Activated CD8-positive, alpha-beta memory T cell treated with anti-CD3 and anti-CD28 coated beads, Interleukin-2, amount 10 ng/mL, durations not matched to agents 7 days and 5 days (primary cell): ENCODE measurements at regions not wholly inside any gene's neighbourhood (a gene's known extent, or its start where the extent isn't known, plus 50 kb on each side); places are given as distances from the start of the nearest gene placed in this dataset.
"Not testable (repeated sequence)": the region's sequence is repeated elsewhere in the genome, so short reads cannot be mapped to it uniquely, and the experiment has no call there.

ENCODE experiments used
- ATAC-seq: fragments of 150-1000 bp; cut with Tn5 transposase; one replicate; pipeline ENCODE4 v1.10.0; 2021; ENCODE audit warnings: moderate library complexity
- CTCF ChIA-PET: fragments of 350-600 bp; sonication (Branson Sonifier 250); formaldehyde crosslinking; loops from one replicate; lab custom pipeline; 2021; ENCODE audit warnings: antibody characterized with exemption; lab: Charles Lee
- DNase-seq: peaks from one replicate; pipeline ENCODE4 v3.0.0-alpha.2; 2020
- H3K27ac Mint-ChIP-seq: one replicate; pipeline ENCODE4 v1.8.0; 2021; ENCODE audit warnings: mild to moderate bottlenecking, mixed read lengths
- H3K27me3 Mint-ChIP-seq: one replicate; pipeline ENCODE4 v1.8.0; 2021; ENCODE audit warnings: mixed read lengths
- H3K36me3 Mint-ChIP-seq: one replicate; pipeline ENCODE4 v1.8.0; 2021; ENCODE audit warnings: mild to moderate bottlenecking, mixed read lengths
- H3K4me1 Mint-ChIP-seq: one replicate; pipeline ENCODE4 v1.8.0; 2021; ENCODE audit warnings: mixed read lengths
- H3K4me3 Mint-ChIP-seq: one replicate; pipeline ENCODE4 v1.8.0; 2021; ENCODE audit warnings: mild to moderate bottlenecking, moderate library complexity, mixed read lengths
- H3K9me3 Mint-ChIP-seq: one replicate; pipeline ENCODE4 v1.8.0; 2022; ENCODE audit warnings: low read depth, mixed read lengths

- CTCF ChIA-PET, H3K9me3 Mint-ChIP-seq, H3K4me3 Mint-ChIP-seq, H3K36me3 Mint-ChIP-seq, H3K27me3 Mint-ChIP-seq, H3K4me1 Mint-ChIP-seq, ATAC-seq, DNase-seq, H3K27ac Mint-ChIP-seq: not testable (repeated sequence)
These were observed 1352.7 kb downstream of the GATA3 start for GRCh38 chr10:9407201-9407600.

GRCh38 chr10:9416331-9416730 lies 1361.8 kb downstream of the GATA3 start:
- Mint-ChIP-seq H3K4me3 (no peak overlapping the region), H3K4me1 (no peaks in the 10 kb centered on the region), H3K9me3 (no peaks in the 10 kb centered on the region), H3K27ac (no peak overlapping the region), H3K27me3 (no peaks in the 10 kb centered on the region), H3K36me3 (no peaks in the 10 kb centered on the region)
- CTCF ChIA-PET = no interaction called here
- DNase-seq = no peak
- no peak for ATAC-seq

- no peak for DNase-seq
- Mint-ChIP-seq H3K4me3 (no peak overlapping the region), H3K27ac (no peak overlapping the region), H3K27me3 (no peaks in the 10 kb centered on the region), H3K4me1 (no peaks in the 10 kb centered on the region), H3K9me3 (no peaks in the 10 kb centered on the region), H3K36me3 (no peaks in the 10 kb centered on the region)
- CTCF ChIA-PET = no interaction called here
- ATAC-seq = no peak
These were observed 1365.3 kb downstream of the GATA3 start for GRCh38 chr10:9419757-9420156.

- H3K4me1 Mint-ChIP-seq = no peaks in the 10 kb centered on the region
- DNase-seq (no peak), ATAC-seq (no peak)
- CTCF ChIA-PET = no interaction called here
- no peak overlapping the region for H3K27ac Mint-ChIP-seq
- no peaks in the 10 kb centered on the region for H3K36me3 Mint-ChIP-seq
- no peaks in the 10 kb centered on the region for H3K27me3 Mint-ChIP-seq
- no peak overlapping the region for H3K4me3 Mint-ChIP-seq
- peaks cover 2% of the 10 kb centered on the region for H3K9me3 Mint-ChIP-seq
These were observed 1372.7 kb downstream of the GATA3 start for GRCh38 chr10:9427209-9427608.

- ATAC-seq = no peak
- Mint-ChIP-seq H3K4me3 (no peak overlapping the region), H3K27ac (no peak overlapping the region), H3K27me3 (no peaks in the 10 kb centered on the region), H3K9me3 (no peaks in the 10 kb centered on the region), H3K36me3 (no peaks in the 10 kb centered on the region), H3K4me1 (no peaks in the 10 kb centered on the region)
- CTCF ChIA-PET = no interaction called here
- DNase-seq = no peak
These were observed 1382.6 kb downstream of the GATA3 start for GRCh38 chr10:9437131-9437530.

GRCh38 chr10:9443758-9444157 lies 1389.3 kb downstream of the GATA3 start:
- CTCF ChIA-PET = no interaction called here
- Mint-ChIP-seq H3K27ac (no peak overlapping the region), H3K9me3 (no peaks in the 10 kb centered on the region), H3K4me1 (no peaks in the 10 kb centered on the region), H3K27me3 (no peaks in the 10 kb centered on the region), H3K4me3 (no peak overlapping the region), H3K36me3 (no peaks in the 10 kb centered on the region)
- ATAC-seq = no peak
- DNase-seq = no peak

GRCh38 chr10:9449530-9449929 lies 1395.0 kb downstream of the GATA3 start:
- Mint-ChIP-seq H3K4me3 (no peak overlapping the region), H3K36me3 (no peaks in the 10 kb centered on the region), H3K9me3 (peaks cover 8% of the 10 kb centered on the region), H3K4me1 (no peaks in the 10 kb centered on the region), H3K27me3 (no peaks in the 10 kb centered on the region), H3K27ac (no peak overlapping the region)
- DNase-seq (no peak), ATAC-seq (no peak)
- CTCF ChIA-PET = no interaction called here

- CTCF ChIA-PET = no interaction called here
- Mint-ChIP-seq H3K36me3 (no peaks in the 10 kb centered on the region), H3K4me3 (no peak overlapping the region), H3K4me1 (no peaks in the 10 kb centered on the region), H3K27me3 (no peaks in the 10 kb centered on the region), H3K27ac (no peak overlapping the region), H3K9me3 (peaks cover 8% of the 10 kb centered on the region)
- DNase-seq (no peak), ATAC-seq (no peak)
These were observed 1396.3 kb downstream of the GATA3 start for GRCh38 chr10:9450801-9451200.

GRCh38 chr10:9451211-9451773 lies 1396.8 kb downstream of the GATA3 start:
- ATAC-seq (no peak), DNase-seq (no peak)
- Mint-ChIP-seq H3K4me3 (no peak overlapping the region), H3K4me1 (no peaks in the 10 kb centered on the region), H3K9me3 (peaks cover 8% of the 10 kb centered on the region), H3K27ac (no peak overlapping the region), H3K36me3 (no peaks in the 10 kb centered on the region), H3K27me3 (no peaks in the 10 kb centered on the region)
- CTCF ChIA-PET = no interaction called here

- no peak for ATAC-seq
- peaks cover 8% of the 10 kb centered on the region for H3K9me3 Mint-ChIP-seq
- DNase-seq = no peak
- no peaks in the 10 kb centered on the region for H3K36me3 Mint-ChIP-seq
- no peak overlapping the region for H3K27ac Mint-ChIP-seq
- CTCF ChIA-PET = no interaction called here
- no peak overlapping the region for H3K4me3 Mint-ChIP-seq
- no peaks in the 10 kb centered on the region for H3K4me1 Mint-ChIP-seq
- no peaks in the 10 kb centered on the region for H3K27me3 Mint-ChIP-seq
These were observed 1397.6 kb downstream of the GATA3 start for GRCh38 chr10:9452056-9452455.

- DNase-seq, H3K36me3 Mint-ChIP-seq, H3K9me3 Mint-ChIP-seq, H3K4me3 Mint-ChIP-seq, ATAC-seq, CTCF ChIA-PET, H3K4me1 Mint-ChIP-seq, H3K27me3 Mint-ChIP-seq, H3K27ac Mint-ChIP-seq: not testable (repeated sequence)
These were observed 1399.4 kb downstream of the GATA3 start for GRCh38 chr10:9453871-9454270.

GRCh38 chr10:9469663-9470205 lies 1415.2 kb downstream of the GATA3 start:
- DNase-seq (no peak), ATAC-seq (no peak)
- Mint-ChIP-seq H3K27ac (no peak overlapping the region), H3K4me3 (no peak overlapping the region), H3K36me3 (no peaks in the 10 kb centered on the region), H3K9me3 (no peaks in the 10 kb centered on the region), H3K4me1 (no peaks in the 10 kb centered on the region), H3K27me3 (no peaks in the 10 kb centered on the region)
- CTCF ChIA-PET = no interaction called here

GRCh38 chr10:9470581-9470980 lies 1416.1 kb downstream of the GATA3 start:
- H3K27me3 Mint-ChIP-seq = no peaks in the 10 kb centered on the region
- H3K27ac Mint-ChIP-seq = no peak overlapping the region
- ATAC-seq = no peak
- CTCF ChIA-PET = no interaction called here
- H3K4me1 Mint-ChIP-seq = no peaks in the 10 kb centered on the region
- H3K4me3 Mint-ChIP-seq = no peak overlapping the region
- H3K9me3 Mint-ChIP-seq = no peaks in the 10 kb centered on the region
- H3K36me3 Mint-ChIP-seq = no peaks in the 10 kb centered on the region
- DNase-seq = no peak

GRCh38 chr10:9501944-9502343 lies 1447.5 kb downstream of the GATA3 start:
- no peak for DNase-seq
- CTCF ChIA-PET = no interaction called here
- no peaks in the 10 kb centered on the region for H3K27me3 Mint-ChIP-seq
- no peak for ATAC-seq
- no peaks in the 10 kb centered on the region for H3K9me3 Mint-ChIP-seq
- no peaks in the 10 kb centered on the region for H3K4me1 Mint-ChIP-seq
- H3K36me3 Mint-ChIP-seq = no peaks in the 10 kb centered on the region
- no peak overlapping the region for H3K4me3 Mint-ChIP-seq
- no peak overlapping the region for H3K27ac Mint-ChIP-seq

- H3K27me3 Mint-ChIP-seq = no peaks in the 10 kb centered on the region
- CTCF ChIA-PET = interaction anchor here (0.6 kb wide), 1 partner anchor 598 kb away, joined by 3 read pairs; no protein-coding TSS in a partner anchor
- no peaks in the 10 kb centered on the region for H3K4me1 Mint-ChIP-seq
- H3K9me3 Mint-ChIP-seq = no peaks in the 10 kb centered on the region
- no peak overlapping the region for H3K4me3 Mint-ChIP-seq
- DNase-seq (no peak), ATAC-seq (no peak)
- no peaks in the 10 kb centered on the region for H3K36me3 Mint-ChIP-seq
- H3K27ac Mint-ChIP-seq = no peak overlapping the region
These were observed 1449.7 kb downstream of the GATA3 start for GRCh38 chr10:9504227-9504626.
